ENCODE measurements at regions not wholly inside any gene's neighbourhood (a gene's known extent, or its start where the extent isn't known, plus 50 kb on each side); places are given as distances from the start of the nearest gene placed in this dataset.

GRCh38 chr3:193754719-193755118 is 161.7 kb downstream of the OPA1 start:
- H3K4me1 ChIP-seq, result no peaks in the 10 kb centered on the region
- no peak for ATAC-seq
- TF ChIP-seq CTCF (IDR thresholded peaks at IDR 0.05) (no peak), POLR2A (IDR thresholded peaks at IDR 0.05) (no peak)
- intact Hi-C loops (cut with DNase I), result no loop called here
- no peak overlapping the region for H3K4me3 ChIP-seq
- H3K27ac ChIP-seq, result no peak overlapping the region
- H3K9me3 ChIP-seq, result peaks cover 0 to 12% (median 0%) of the 10 kb centered on the region in 3 donors
- DNase-seq, result no peak
- no peaks in the 10 kb centered on the region for H3K36me3 ChIP-seq (replicated peaks in 1 of 2; ENCODE audit: insufficient read depth in 1 of 2, low read depth in 2 of 2)
- no peaks in the 10 kb centered on the region for H3K27me3 ChIP-seq

GRCh38 chr3:193756536-193756935 is 163.5 kb downstream of the OPA1 start:
- no peak for TF ChIP-seq CTCF (IDR thresholded peaks at IDR 0.05)
- TF ChIP-seq POLR2A (IDR thresholded peaks at IDR 0.05), result no peak
- intact Hi-C loops (cut with DNase I), result no loop called here
- Histone ChIP-seq H3K9me3 (peaks cover 0 to 12% (median 0%) of the 10 kb centered on the region in 3 donors), H3K36me3 (replicated peaks in 1 of 2; ENCODE audit: insufficient read depth in 1 of 2, low read depth in 2 of 2) (no peaks in the 10 kb centered on the region), H3K4me1 (no peaks in the 10 kb centered on the region), H3K27me3 (no peaks in the 10 kb centered on the region), H3K27ac (no peak overlapping the region), H3K4me3 (no peak overlapping the region)
- WGBS, 2 donors, result 91 to 95% methylated on average over 1 of the region's 1 CpG
- ATAC-seq (no peak), DNase-seq (no peak)

- Histone ChIP-seq H3K36me3 (replicated peaks in 1 of 2; ENCODE audit: insufficient read depth in 1 of 2, low read depth in 2 of 2) (no peaks in the 10 kb centered on the region), H3K27ac (no peak overlapping the region), H3K4me1 (no peaks in the 10 kb centered on the region), H3K4me3 (no peak overlapping the region), H3K9me3 (peaks cover 0 to 12% (median 0%) of the 10 kb centered on the region in 3 donors), H3K27me3 (no peaks in the 10 kb centered on the region)
- DNase-seq, result no peak
- no peak for ATAC-seq
- TF ChIP-seq CTCF (IDR thresholded peaks at IDR 0.05) (no peak), POLR2A (IDR thresholded peaks at IDR 0.05) (no peak)
- WGBS, 2 donors, result 85 to 87% methylated on average over 2 of the region's 2 CpGs
- intact Hi-C loops (cut with DNase I), result no loop called here
These were observed 164.4 kb downstream of the OPA1 start for GRCh38 chr3:193757457-193757856.

GRCh38 chr3:193761969-193762368 is 169.0 kb downstream of the OPA1 start:
- intact Hi-C loops (cut with DNase I), result no loop called here
- peaks cover 0 to 9% (median 0%) of the 10 kb centered on the region in 3 donors for H3K9me3 ChIP-seq
- no peaks in the 10 kb centered on the region for H3K36me3 ChIP-seq (replicated peaks in 1 of 2; ENCODE audit: insufficient read depth in 1 of 2, low read depth in 2 of 2)
- H3K4me1 ChIP-seq, result no peaks in the 10 kb centered on the region
- WGBS, 2 donors, result 85 to 86% methylated on average over 5 of the region's 5 CpGs
- no peak overlapping the region for H3K4me3 ChIP-seq
- DNase-seq (no peak), ATAC-seq (no peak)
- no peaks in the 10 kb centered on the region for H3K27me3 ChIP-seq
- TF ChIP-seq CTCF (IDR thresholded peaks at IDR 0.05) (no peak), POLR2A (IDR thresholded peaks at IDR 0.05) (no peak)
- H3K27ac ChIP-seq, result no peak overlapping the region

- ATAC-seq (no peak), DNase-seq (no peak)
- no peak for TF ChIP-seq POLR2A (IDR thresholded peaks at IDR 0.05)
- Histone ChIP-seq H3K27me3 (no peaks in the 10 kb centered on the region), H3K27ac (no peak overlapping the region), H3K4me1 (no peaks in the 10 kb centered on the region), H3K9me3 (peaks cover 0 to 2% (median 0%) of the 10 kb centered on the region in 3 donors), H3K4me3 (no peak overlapping the region), H3K36me3 (replicated peaks in 1 of 2; ENCODE audit: insufficient read depth in 1 of 2, low read depth in 2 of 2) (no peaks in the 10 kb centered on the region)
- 85 to 89% methylated on average over 1 of the region's 1 CpG for WGBS, 2 donors
- intact Hi-C loops (cut with DNase I), result no loop called here
These were observed 169.6 kb downstream of the OPA1 start for GRCh38 chr3:193762657-193763056.
